ENCODE measurements at regions not wholly inside any gene's neighbourhood (a gene's known extent, or its start where the extent isn't known, plus 50 kb on each side); places are given as distances from the start of the nearest gene placed in this dataset.

GRCh38 chr1:45275054-45275453 is 51.6 kb upstream of the HPDL start:
- Histone ChIP-seq H2BK15ac (ENCODE audit: low read length) (no peak overlapping the region), H3K4me2 (ENCODE audit: insufficient read depth in 1 of 2, low read depth in 2 of 2, low read length in 2 of 2) (no peak overlapping the region)
- no peak for FAIRE-seq

More at GRCh38 chr1:45275054-45275453, 51.6 kb upstream of the HPDL start:
- H2BK12ac ChIP-seq (ENCODE audit: low read depth, low read length): no peak overlapping the region
- H2AFZ ChIP-seq (ENCODE audit: low read length): peak overlapping the region; percentile 90
- H3K9me3 ChIP-seq (ENCODE audit: insufficient read depth in 2 of 2, low read depth in 1 of 2, low read length in 1 of 2): peaks cover 0 to 2% of the 10 kb centered on the region in 2 experiments; a peak in 2 of 4 replicates
- ChIA-PET CTCF (ENCODE audit: partially characterized antibody) (interaction anchor here (0.6 to 1.3 kb wide), 2 partner anchors 30 to 542 kb away, joined by 3 read pairs; no protein-coding TSS in a partner anchor), POLR2A (ENCODE audit: partially characterized antibody) (no interaction called here)
- H2BK20ac ChIP-seq (ENCODE audit: low read length): no peak overlapping the region
- no peaks in the 10 kb centered on the region for H3K27me3 ChIP-seq (replicated peaks in 1 of 4; ENCODE audit: control insufficient read depth in 3 of 4, extremely low read depth in 1 of 4, insufficient read depth in 3 of 4, low read length in 3 of 4)
- no peak overlapping the region for H3K56ac ChIP-seq (replicated peaks; ENCODE audit: insufficient read length, low read depth, low read length)
- H3K18ac ChIP-seq (ENCODE audit: extremely low read depth, low read length): no peak overlapping the region
- H3K23ac ChIP-seq (ENCODE audit: insufficient read length): no peak overlapping the region
- H3K79me1 ChIP-seq (ENCODE audit: low read depth, low read length): no peaks in the 10 kb centered on the region
- H3K79me2 ChIP-seq (ENCODE audit: control insufficient read depth in 1 of 2, insufficient read depth in 2 of 2, low read length in 2 of 2): no peaks in the 10 kb centered on the region
- no peak overlapping the region for H4K91ac ChIP-seq (replicated peaks; ENCODE audit: insufficient read length, low read length)
- H3K23me2 ChIP-seq (ENCODE audit: low read depth, low read length): no peaks in the 10 kb centered on the region
- TF ChIP-seq FOSL1 (IDR thresholded peaks at IDR 0.05; ENCODE audit: insufficient read depth, low read depth, low read length) (no peak), HDAC2 (IDR thresholded peaks at IDR 0.05; ENCODE audit: borderline replicate concordance in 1 of 2, low read depth in 2 of 2, low read length in 2 of 2) (no peak), SP1 (IDR thresholded peaks at IDR 0.05; ENCODE audit: low read depth, low read length) (no peak), BRCA1 (IDR thresholded peaks at IDR 0.05; ENCODE audit: low read depth, low read length) (no peak), SUZ12 (IDR thresholded peaks at IDR 0.05; ENCODE audit: low read length) (no peak), HDAC6 (IDR thresholded peaks at IDR 0.05; ENCODE audit: low read depth, low read length) (no peak), BCL11A (IDR thresholded peaks at IDR 0.05; ENCODE audit: low read depth in 2 of 2, low read length in 2 of 2) (no peak), SIX5 (IDR thresholded peaks at IDR 0.05; ENCODE audit: low read depth, low read length) (no peak), USF2 (IDR thresholded peaks at IDR 0.05; ENCODE audit: low read length) (no peak), POLR2AphosphoS5 (IDR thresholded peaks at IDR 0.05; ENCODE audit: low read depth, low read length) (no peak), MAFK (IDR thresholded peaks at IDR 0.05; ENCODE audit: low read depth, low read length) (no peak), NANOG (IDR thresholded peaks at IDR 0.05; ENCODE audit: insufficient read depth, low read depth, low read length, poor library complexity, severe bottlenecking) (no peak), POU5F1 (IDR thresholded peaks at IDR 0.05; ENCODE audit: low read depth, low read length) (no peak), RXRA (IDR thresholded peaks at IDR 0.05; ENCODE audit: insufficient read depth, low read depth, low read length) (no peak)
- no peak overlapping the region for H2AK5ac ChIP-seq (ENCODE audit: low read depth, low read length)
- H3K14ac ChIP-seq (ENCODE audit: insufficient read length): no peak overlapping the region
- no peak overlapping the region for H3K4ac ChIP-seq (replicated peaks; ENCODE audit: insufficient read length, low read depth, low read length)
- H2BK120ac ChIP-seq (replicated peaks; ENCODE audit: low read depth, low read length): no peak overlapping the region
- H4K8ac ChIP-seq (ENCODE audit: extremely low read depth, insufficient read depth, low read length): no peak overlapping the region
- H2BK5ac ChIP-seq (ENCODE audit: low read depth, low read length): no peak overlapping the region
- no peaks in the 10 kb centered on the region for H4K20me1 ChIP-seq (replicated peaks in 1 of 2; ENCODE audit: control insufficient read depth in 1 of 2, insufficient read depth in 2 of 2, low read length in 2 of 2)
- H3K27ac ChIP-seq (ENCODE audit: low read depth, low read length): no peak overlapping the region
- H3K4me1 ChIP-seq (replicated peaks in 1 of 4; ENCODE audit: control insufficient read depth in 3 of 4, insufficient read depth in 4 of 4, low read length in 3 of 4): peaks cover 0 to 4% (median 4%) of the 10 kb centered on the region in 4 experiments; a peak in 2 of 7 replicates
- no peak for DNase-seq (ENCODE audit: low read depth in 1 of 2, low spot score in 2 of 2)
- no peak overlapping the region for H3K9ac ChIP-seq (replicated peaks in 1 of 4; ENCODE audit: extremely low read depth in 1 of 4, low read depth in 3 of 4, low read length in 3 of 4)
- no peaks in the 10 kb centered on the region for H3K36me3 ChIP-seq (ENCODE audit: control insufficient read depth in 2 of 4, insufficient read depth in 4 of 4, low read length in 3 of 4)
- H4K5ac ChIP-seq (ENCODE audit: insufficient read length, low read depth, low read length): no peak overlapping the region
- H3K4me3 ChIP-seq (ENCODE audit: extremely low read depth in 1 of 4, insufficient read depth in 2 of 4, low read depth in 3 of 4, low read length in 4 of 4): no peak overlapping the region

Measured in H1 (cell line).